GM21528 (cell line): ENCODE measurements at regions not wholly inside any gene's neighbourhood (a gene's known extent, or its start where the extent isn't known, plus 50 kb on each side); places are given as distances from the start of the nearest gene placed in this dataset.

ENCODE experiments used
- ATAC-seq: cut with Tn5 transposase; IDR thresholded peaks from one replicate; pipeline ENCODE4 v1.9.1; 2021; ENCODE audit warnings: mild to moderate bottlenecking, moderate library complexity; ENCODE audit not compliant: unreplicated experiment, low FRiP score

GRCh38 chr6:8223678-8224077 lies 121.3 kb upstream of the EEF1E1 start:
- no peak for ATAC-seq

DNA sequence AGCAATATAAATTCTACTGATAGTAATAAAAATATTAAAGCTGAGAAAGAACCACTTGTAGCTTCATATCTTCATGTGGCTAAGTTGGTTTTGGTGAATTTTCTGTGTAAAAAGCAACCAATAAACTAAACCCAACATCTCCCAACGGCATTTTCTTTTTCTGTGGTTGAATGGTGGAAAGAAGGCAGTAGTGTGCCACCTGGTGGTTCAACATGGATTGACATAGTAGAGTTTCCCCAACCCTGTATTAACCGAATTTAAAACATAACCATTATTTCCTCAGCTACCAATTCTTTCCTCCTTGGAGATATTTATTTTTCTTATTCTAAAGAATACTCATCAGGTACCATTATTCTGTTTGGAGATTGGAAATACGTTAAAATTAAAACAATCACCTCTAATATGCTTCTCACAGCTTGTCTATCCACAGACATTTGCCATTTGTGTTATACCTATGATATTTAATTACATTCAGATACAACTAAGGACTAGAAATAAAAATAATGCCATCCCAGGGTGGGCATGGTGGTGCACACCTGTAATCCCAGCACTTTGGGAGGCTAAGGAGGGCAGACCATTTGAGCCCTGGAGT lies 117.1 kb upstream of the EEF1E1 start:
- peak; percentile 86 for ATAC-seq

- ATAC-seq: no peak
Measured at GRCh38 chr6:8218861-8219260, 116.5 kb upstream of the EEF1E1 start.

- ATAC-seq: no peak
Measured at GRCh38 chr6:8215631-8216030, 113.3 kb upstream of the EEF1E1 start.

- ATAC-seq: no peak
Measured at GRCh38 chr6:8213995-8214394, 111.6 kb upstream of the EEF1E1 start.

GRCh38 chr6:8212720-8213434 lies 110.5 kb upstream of the EEF1E1 start:
- ATAC-seq: no peak

- no peak for ATAC-seq
Measured at GRCh38 chr6:8207869-8208191, 105.5 kb upstream of the EEF1E1 start.

DNA sequence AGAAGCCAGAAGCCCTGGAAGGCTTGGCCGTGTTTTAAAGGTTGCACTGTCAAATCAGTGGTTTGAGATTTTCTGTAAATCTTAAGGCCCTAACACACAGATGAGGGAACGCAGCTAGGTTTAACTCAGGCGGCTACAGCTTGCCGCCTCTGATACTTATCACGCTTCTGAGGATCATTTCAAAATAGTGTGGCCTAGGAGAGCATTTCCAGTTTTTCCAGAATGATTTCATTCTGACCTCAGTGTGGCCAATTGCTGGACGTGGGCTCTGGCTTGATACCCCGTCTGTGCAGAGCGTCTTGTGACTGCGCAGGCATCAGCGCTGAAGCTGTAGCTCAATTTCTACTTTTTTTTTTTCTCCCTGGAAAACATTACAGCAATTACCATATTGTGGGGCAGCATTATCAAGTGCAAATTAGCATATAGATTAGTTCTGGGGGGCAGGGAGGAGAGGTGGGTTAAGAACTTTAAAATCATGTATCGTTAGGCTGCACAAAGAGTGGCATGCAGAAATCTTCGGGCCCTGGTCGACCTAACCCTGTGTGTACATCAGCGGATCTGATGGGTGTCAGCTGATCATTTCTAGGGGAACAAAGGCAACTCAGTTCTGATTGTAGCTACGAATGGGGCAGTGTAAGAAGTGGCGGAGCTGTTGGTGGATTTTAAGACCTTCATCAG lies 105.0 kb upstream of the EEF1E1 start:
- ATAC-seq: no peak

DNA sequence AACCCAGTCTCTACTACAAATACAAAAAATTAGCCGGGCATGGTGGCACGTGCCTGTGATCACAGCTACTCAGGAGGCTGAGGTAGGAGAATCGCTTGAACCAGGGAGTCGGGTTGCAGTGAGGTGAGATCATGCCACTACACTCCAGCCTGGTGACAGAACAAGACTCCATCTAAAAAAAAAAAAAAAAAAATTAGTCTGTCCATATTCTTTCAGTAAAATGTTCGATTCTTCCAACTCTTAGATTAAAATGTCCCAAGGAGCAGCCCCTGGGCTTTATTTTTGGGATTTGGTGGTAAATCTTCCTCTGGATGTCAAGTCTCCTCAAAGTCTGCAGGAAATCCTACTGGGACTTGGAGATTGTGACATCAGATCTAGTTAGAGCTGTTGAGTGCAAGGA lies 101.0 kb upstream of the EEF1E1 start:
- ATAC-seq: no peak

- ATAC-seq: no peak
Measured at GRCh38 chr6:8201679-8202078, 99.3 kb upstream of the EEF1E1 start.

DNA sequence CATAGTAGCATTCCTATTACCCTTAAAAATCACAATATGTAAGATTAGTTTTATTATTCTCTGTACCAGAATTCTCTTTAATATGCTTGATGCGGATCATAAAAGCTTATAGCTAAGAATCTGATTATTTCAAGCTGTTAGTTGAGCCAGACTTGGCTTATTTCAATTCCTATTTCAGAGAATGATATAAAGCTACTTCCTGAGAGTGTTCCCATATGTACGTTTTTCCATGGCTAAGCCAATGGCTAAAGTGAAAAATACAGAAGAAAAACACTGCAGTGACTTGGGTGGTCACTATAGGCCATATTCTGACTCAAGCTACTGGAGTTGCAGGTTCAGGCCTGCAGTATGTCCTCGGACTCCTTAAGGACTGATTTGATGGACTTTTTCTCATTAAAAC lies 97.9 kb upstream of the EEF1E1 start:
- no peak for ATAC-seq

- ATAC-seq: no peak
Measured at GRCh38 chr6:8195714-8196102, 93.4 kb upstream of the EEF1E1 start.

DNA sequence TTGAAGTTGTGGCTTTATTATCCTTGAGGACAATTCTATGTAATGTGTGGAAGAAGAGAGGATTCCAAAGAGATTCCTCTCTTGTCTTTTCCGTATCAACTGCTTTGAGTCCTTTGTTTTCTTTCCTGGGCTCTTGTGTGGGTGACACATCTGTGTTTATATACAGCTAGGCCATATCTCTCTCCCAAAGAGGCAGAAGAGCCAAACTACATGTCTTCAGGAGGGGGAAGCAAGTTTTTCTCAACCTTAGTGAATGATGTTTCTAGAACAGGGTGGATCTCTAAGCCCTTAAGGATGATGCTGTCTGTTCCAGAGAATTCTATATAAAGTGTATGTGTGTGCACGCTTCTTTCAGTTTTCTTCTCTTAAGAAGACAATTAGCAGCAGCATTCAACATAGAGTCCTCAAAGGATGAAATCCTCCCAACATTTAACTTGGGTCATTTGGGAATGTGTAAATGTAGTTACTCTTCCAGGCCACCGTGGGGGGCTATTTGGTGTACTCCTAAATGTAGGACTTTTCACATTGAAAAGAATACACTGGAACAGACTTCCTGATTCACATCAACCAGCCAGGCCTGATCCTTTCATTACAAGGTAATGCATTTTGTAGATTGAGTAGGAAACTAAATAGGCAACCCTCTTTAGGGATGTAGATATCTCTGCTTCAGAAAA lies 92.8 kb upstream of the EEF1E1 start:
- no peak for ATAC-seq

DNA sequence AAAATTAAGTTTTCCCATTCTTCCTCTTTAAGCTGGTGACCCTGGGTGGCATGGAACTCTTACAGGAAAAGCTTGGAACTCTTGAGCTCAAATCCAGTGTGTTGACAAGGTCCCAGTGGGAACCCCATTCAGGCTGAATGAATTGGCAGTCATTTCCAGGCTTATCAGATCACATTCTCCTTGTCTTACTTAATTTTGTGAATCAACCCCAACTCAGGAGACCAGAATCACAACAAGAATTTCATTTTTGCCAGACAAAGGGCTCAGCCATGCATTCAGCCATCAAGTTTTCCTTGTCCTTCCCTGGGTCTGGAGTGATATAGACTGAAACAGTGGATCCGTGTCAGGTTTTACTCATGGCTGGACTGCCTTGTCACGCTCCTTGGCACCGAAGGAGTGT lies 92.1 kb upstream of the EEF1E1 start:
- no peak for ATAC-seq

- ATAC-seq: no peak
Measured at GRCh38 chr6:8193541-8193940, 91.2 kb upstream of the EEF1E1 start.

- no peak for ATAC-seq
Measured at GRCh38 chr6:8192597-8192996, 90.2 kb upstream of the EEF1E1 start.

- ATAC-seq: no peak
Measured at GRCh38 chr6:8192067-8192466, 89.7 kb upstream of the EEF1E1 start.

GRCh38 chr6:8191629-8192028 lies 89.3 kb upstream of the EEF1E1 start:
- no peak for ATAC-seq

DNA sequence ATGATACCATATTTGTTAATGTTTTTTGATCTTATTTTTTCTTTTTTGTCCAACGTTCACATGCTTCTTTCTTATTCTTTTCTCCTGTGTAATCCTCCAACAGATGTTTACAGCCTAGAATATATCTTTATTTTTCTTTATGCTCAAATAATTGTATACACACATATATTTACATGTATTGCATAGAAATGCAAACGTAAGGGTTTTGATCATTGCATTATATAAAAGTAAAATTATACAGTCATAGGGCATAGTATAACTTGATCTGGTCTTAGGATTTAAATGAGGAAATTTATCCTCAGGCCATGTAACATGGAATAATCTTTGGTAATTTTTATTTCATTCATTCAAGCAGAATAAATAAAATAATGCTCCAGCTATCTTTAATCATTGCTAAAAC lies 84.9 kb upstream of the EEF1E1 start:
- ATAC-seq: no peak

GRCh38 chr6:8182902-8183665 lies 80.7 kb upstream of the EEF1E1 start:
- no peak for ATAC-seq
